IMR-90 (cell line): ENCODE measurements at regions not wholly inside any gene's neighbourhood (a gene's known extent, or its start where the extent isn't known, plus 50 kb on each side); places are given as distances from the start of the nearest gene placed in this dataset.
A peak's percentile ranks its signal among the peaks of the same experiment; 100 is the strongest.

Experiments
- ATAC-seq: fragments of 200-7000 bp; cut with Tn5 transposase; 2 replicates; pipeline ENCODE4 v1.9.1; 2020; ENCODE audit warnings: low read depth, mild to moderate bottlenecking, moderate library complexity
- BruUV-seq: library from RNA; stranded (reverse); fragments of 400-500 nt; replicated peaks from 2 replicates; lab custom pipeline; 2021; lab: Mats Ljungman, UMichigan
- CTCF ChIA-PET: fragments of 300-600 bp; formaldehyde crosslinking; extraction: SDS; loops from one replicate; lab custom pipeline; 2021; ENCODE audit warnings: antibody characterized with exemption; lab: Yijun Ruan, JAX
- POLR2A ChIA-PET: fragments of 300-600 bp; sonication (Branson Sonifier 250); formaldehyde crosslinking; loops from one replicate; lab custom pipeline; 2022; ENCODE audit warnings: antibody characterized with exemption; ENCODE audit not compliant: unreplicated experiment; lab: Charles Lee
- DNase-seq: peaks from one replicate; pipeline ENCODE4 v3.0.0; 2013
- H2AFZ ChIP-seq: replicated peaks from 2 replicates; pipeline ENCODE3; 2013; ENCODE audit warnings: low read length, mild to moderate bottlenecking; ENCODE audit not compliant: poor library complexity
- H2AK5ac ChIP-seq: 2 replicates; pipeline ENCODE4 v1.6.1; 2013; ENCODE audit warnings: low read depth, low read length, inconsistent platforms
- H2AK9ac ChIP-seq: replicated peaks from 2 replicates; pipeline ENCODE3; 2013; ENCODE audit warnings: mild to moderate bottlenecking, low read depth, low read length, moderate library complexity; ENCODE audit not compliant: poor library complexity
- H2BK120ac ChIP-seq: 2 replicates; pipeline ENCODE4 v1.6.1; 2013; ENCODE audit warnings: low read depth, low read length, inconsistent platforms
- H2BK15ac ChIP-seq: 3 replicates; pipeline ENCODE4 v1.6.1; 2013; ENCODE audit warnings: low read depth, low read length, inconsistent platforms
- H2BK20ac ChIP-seq: 2 replicates; pipeline ENCODE4 v1.6.1; 2013; ENCODE audit warnings: low read depth, mild to moderate bottlenecking, inconsistent platforms, low read length, moderate library complexity
- H2BK5ac ChIP-seq: 2 replicates; pipeline ENCODE4 v1.6.1; 2013; ENCODE audit warnings: mild to moderate bottlenecking, low read depth, low read length, inconsistent platforms; ENCODE audit not compliant: poor library complexity, severe bottlenecking
- H3K14ac ChIP-seq: replicated peaks from 2 replicates; pipeline ENCODE4 v1.6.1; 2013; ENCODE audit warnings: low read depth, low read length, inconsistent platforms
- H3K18ac ChIP-seq: 2 replicates; pipeline ENCODE4 v1.6.1; 2013; ENCODE audit warnings: low read depth, low read length, control low read depth
- H3K23ac ChIP-seq: 2 replicates; pipeline ENCODE4 v1.6.1; 2013; ENCODE audit warnings: low read depth, low read length, inconsistent platforms
- H3K27ac ChIP-seq: 2 replicates; pipeline ENCODE4 v1.5.1; 2013; ENCODE audit warnings: mild to moderate bottlenecking, control low read depth, low read length; ENCODE audit not compliant: insufficient read depth
- H3K27me3 ChIP-seq: 2 replicates; pipeline ENCODE4 v1.6.1; 2013; ENCODE audit warnings: low read length; ENCODE audit not compliant: control insufficient read depth, insufficient read depth
- H3K36me3 ChIP-seq: 2 replicates; pipeline ENCODE4 v1.6.1; 2013; ENCODE audit warnings: low read length, mixed read lengths; ENCODE audit not compliant: control insufficient read depth, insufficient read depth
- H3K4ac ChIP-seq: 2 replicates; pipeline ENCODE4 v1.6.1; 2013; ENCODE audit warnings: low read depth, low read length, inconsistent platforms
- H3K4me1 ChIP-seq: 2 replicates; pipeline ENCODE4 v1.6.1; 2013; ENCODE audit warnings: low read length, mixed read lengths; ENCODE audit not compliant: control insufficient read depth, insufficient read depth
- H3K4me2 ChIP-seq: 2 replicates; pipeline ENCODE4 v1.6.1; 2013; ENCODE audit warnings: low read depth, mild to moderate bottlenecking, control low read depth, low read length, moderate library complexity
- H3K4me3 ChIP-seq: 2 replicates; pipeline ENCODE4 v1.5.1; 2013; ENCODE audit warnings: low read depth, mild to moderate bottlenecking, control low read depth, low read length, moderate library complexity; ENCODE audit not compliant: insufficient read depth
- H3K56ac ChIP-seq: 2 replicates; pipeline ENCODE4 v1.6.1; 2013; ENCODE audit warnings: low read length, inconsistent platforms; ENCODE audit not compliant: insufficient read depth; ENCODE audit errors: extremely low read depth
- H3K79me1 ChIP-seq, 2 experiments: 2 replicates each; pipeline ENCODE4 v1.6.1; 2013; ENCODE audit warnings: low read length in 2 of 2, inconsistent platforms in 1 of 2, low read depth in 1 of 2
- H3K9ac ChIP-seq: 2 replicates; pipeline ENCODE4 v1.6.1; 2013; ENCODE audit warnings: low read depth, low read length, control low read depth
- H3K9me1 ChIP-seq: 2 replicates; pipeline ENCODE4 v1.6.1; 2013; ENCODE audit warnings: low read length, inconsistent platforms; ENCODE audit not compliant: insufficient read depth
- H3K9me3 ChIP-seq: 2 replicates; pipeline ENCODE4 v1.6.1; 2013; ENCODE audit warnings: low read length; ENCODE audit not compliant: control insufficient read depth, insufficient read depth
- H4K20me1 ChIP-seq: 2 replicates; pipeline ENCODE4 v1.6.1; 2013; ENCODE audit warnings: low read length, inconsistent platforms; ENCODE audit not compliant: insufficient read depth
- H4K5ac ChIP-seq: 2 replicates; pipeline ENCODE4 v1.6.1; 2013; ENCODE audit warnings: mild to moderate bottlenecking, low read depth, low read length, control low read depth
- H4K8ac ChIP-seq, 2 experiments: 2 replicates each; pipeline ENCODE4 v1.6.1; 2013; ENCODE audit warnings: low read depth in 2 of 2, low read length in 2 of 2, control low read depth in 1 of 2, inconsistent platforms in 1 of 2
- H4K91ac ChIP-seq: 2 replicates; pipeline ENCODE4 v1.6.1; 2013; ENCODE audit warnings: low read depth, low read length, inconsistent platforms; ENCODE audit not compliant: insufficient read depth
- BHLHE40 ChIP-seq: fragments of 150-350 bp; IDR thresholded peaks from 2 replicates; pipeline ENCODE4 v1.6.1; 2016; ENCODE audit warnings: mild to moderate bottlenecking, low read depth, low read length
- CEBPB ChIP-seq: IDR thresholded peaks from 2 replicates; pipeline ENCODE4 v1.6.1; 2012; ENCODE audit warnings: low read depth, low read length, improper control_type of control experiment
- CHD1 ChIP-seq: IDR thresholded peaks from 2 replicates; pipeline ENCODE4 v1.6.1; 2012; ENCODE audit warnings: low read depth, low read length, improper control_type of control experiment
- ELK1 ChIP-seq: fragments of 150-350 bp; IDR thresholded peaks from 2 replicates; pipeline ENCODE4 v1.6.1; 2016; ENCODE audit warnings: low read depth, mild to moderate bottlenecking, low read length, moderate library complexity, borderline replicate concordance
- FOS ChIP-seq: fragments of 150-350 bp; IDR thresholded peaks from 2 replicates; pipeline ENCODE4 v1.6.1; 2016; ENCODE audit warnings: low read depth, low read length
- MAFK ChIP-seq: IDR thresholded peaks from 2 replicates; pipeline ENCODE4 v1.6.1; 2012; ENCODE audit warnings: low read depth, low read length, improper control_type of control experiment
- MAZ ChIP-seq: IDR thresholded peaks from 2 replicates; pipeline ENCODE4 v1.6.1; 2012; ENCODE audit warnings: low read depth, mild to moderate bottlenecking, low read length, improper control_type of control experiment, moderate library complexity, borderline replicate concordance
- MXI1 ChIP-seq: IDR thresholded peaks from 2 replicates; pipeline ENCODE4 v1.6.1; 2012; ENCODE audit warnings: low read depth, mild to moderate bottlenecking, low read length, moderate library complexity, borderline replicate concordance
- NFE2L2 ChIP-seq: fragments of 150-350 bp; IDR thresholded peaks from 2 replicates; pipeline ENCODE4 v1.6.1; 2016; ENCODE audit warnings: low read depth, mild to moderate bottlenecking, low read length
- POLR2A ChIP-seq: IDR thresholded peaks from 2 replicates; pipeline ENCODE4 v1.6.1; 2012; ENCODE audit warnings: mild to moderate bottlenecking, low read depth, low read length
- RAD21 ChIP-seq: IDR thresholded peaks from 2 replicates; pipeline ENCODE4 v1.6.1; 2012; ENCODE audit warnings: low read length, improper control_type of control experiment
- RCOR1 ChIP-seq: IDR thresholded peaks from 2 replicates; pipeline ENCODE4 v1.6.1; 2012; ENCODE audit warnings: mild to moderate bottlenecking, low read length, improper control_type of control experiment; ENCODE audit not compliant: insufficient replicate concordance
- RFX5 ChIP-seq: IDR thresholded peaks from 2 replicates; pipeline ENCODE4 v1.8.0; 2012; ENCODE audit warnings: low read depth, mild to moderate bottlenecking, low read length, moderate library complexity
- SMC3 ChIP-seq: fragments of 150-350 bp; IDR thresholded peaks from 2 replicates; pipeline ENCODE4 v1.6.1; 2016; ENCODE audit warnings: low read depth, mild to moderate bottlenecking, antibody characterized with exemption, low read length, moderate library complexity
- WGBS, 2 experiments: methylation state at CpG; one replicate each; pipeline versions ENCODE4 v1.1.5 to v1.1.7; 2013; ENCODE audit warnings: missing lambda C conversion rate in 2 of 2; ENCODE audit not compliant: insufficient read length in 1 of 2; ENCODE audit errors: extremely low coverage in 2 of 2; 5-methylcytosine and 5-hydroxymethylcytosine counted together
- dilution Hi-C: fragments of 300-500 bp; cut with HindIII; formaldehyde crosslinking; loops from one replicate; pipeline ENCODE4 v1.14.3; 2018; ENCODE audit warnings: low sequenced_read_pairs; ENCODE audit not compliant: unreplicated experiment
- in situ Hi-C: fragments of 300-500 bp; cut with MboI; formaldehyde crosslinking; loops from 3 replicates; pipeline ENCODE4 v1.14.3; 2019; ENCODE audit warnings: low sequenced_read_pairs, inconsistent platforms, mixed read lengths
- intact Hi-C: fragments of 100-400 bp; cut with micrococcal nuclease; formaldehyde crosslinking; loops from 2 replicates; pipeline ENCODE4 v1.10.0; 2022
- TF ChIP-seq, protein P1 (sequence below): fragments of 150-350 bp; IDR thresholded peaks from 2 replicates; pipeline ENCODE4 v1.6.1; 2017; ENCODE audit warnings: mild to moderate bottlenecking, antibody characterized with exemption, low read length, low read depth
- TF ChIP-seq, protein P2 (sequence below): conservative IDR thresholded peaks from 2 replicates; pipeline ENCODE4 v1.5.1; 2012; ENCODE audit warnings: mild to moderate bottlenecking, low read depth, low read length, improper control_type of control experiment

GRCh38 chr13:30113983-30114570 is 193.3 kb downstream of the KATNAL1 start:
- Histone ChIP-seq H4K20me1 (no peaks in the 10 kb centered on the region), H3K9me3 (no peaks in the 10 kb centered on the region), H2BK15ac (no peak overlapping the region), H3K4me3 (no peak overlapping the region), H3K14ac (no peak overlapping the region), H2BK120ac (no peak overlapping the region), H3K79me1 (no peaks in the 10 kb centered on the region), H4K5ac (no peak overlapping the region), H3K4ac (no peak overlapping the region), H2AFZ (peak overlapping the region; percentile 88), H3K27me3 (no peaks in the 10 kb centered on the region; the same call in 1 of the 2 replicates), H3K9me1 (0 out of 2 replicates have a peak, but pooled peaks cover 2% of the 10 kb centered on the region), H2AK9ac (peak overlapping the region; percentile 67), H3K9ac (no peak overlapping the region), H3K56ac (no peak overlapping the region), H4K8ac (no peak overlapping the region), H3K36me3 (no peaks in the 10 kb centered on the region), H2AK5ac (no peak overlapping the region; the same call in 1 of the 2 replicates), H2BK20ac (no peak overlapping the region), H3K4me2 (no peak overlapping the region), H3K18ac (no peak overlapping the region), H4K91ac (no peak overlapping the region), H3K4me1 (no peaks in the 10 kb centered on the region; the same call in 1 of the 2 replicates), H2BK5ac (no peak overlapping the region), H3K27ac (no peak overlapping the region), H3K23ac (no peak overlapping the region)
- in situ Hi-C loops (loop anchor here (10.0 kb wide), 1 partner anchor 189 kb away; no protein-coding TSS in a partner anchor), intact Hi-C loops (loop anchor here (1.0 to 2.0 kb wide), 6 partner anchors 88 to 519 kb away; partner anchors contain the start of gene SLC7A1), dilution Hi-C loops (no loop called here)
- ATAC-seq (no peak), DNase-seq (no peak)
- ChIA-PET POLR2A (no interaction called here), CTCF (interaction anchor here (0.7 to 2.4 kb wide), 8 partner anchors 10 to 343 kb away, joined by 3 to 29 read pairs (median 3); no protein-coding TSS in a partner anchor)
- no TSS peak for BruUV-seq
- no CpG with 5 or more reads among the region's 15 CpGs for WGBS, 2 experiments
- TF ChIP-seq FOS (no peak), BHLHE40 (no peak), POLR2A (no peak), ELK1 (no peak), NFE2L2 (no peak), RCOR1 (no peak), MAZ (no peak), MAFK (no peak), MXI1 (no peak), RAD21 (no peak), SMC3 (no peak), CHD1 (no peak), CEBPB (no peak), RFX5 (no peak)
- TF ChIP-seq, protein P1, sequence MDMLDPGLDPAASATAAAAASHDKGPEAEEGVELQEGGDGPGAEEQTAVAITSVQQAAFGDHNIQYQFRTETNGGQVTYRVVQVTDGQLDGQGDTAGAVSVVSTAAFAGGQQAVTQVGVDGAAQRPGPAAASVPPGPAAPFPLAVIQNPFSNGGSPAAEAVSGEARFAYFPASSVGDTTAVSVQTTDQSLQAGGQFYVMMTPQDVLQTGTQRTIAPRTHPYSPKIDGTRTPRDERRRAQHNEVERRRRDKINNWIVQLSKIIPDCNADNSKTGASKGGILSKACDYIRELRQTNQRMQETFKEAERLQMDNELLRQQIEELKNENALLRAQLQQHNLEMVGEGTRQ: no peak
- TF ChIP-seq, protein P2, sequence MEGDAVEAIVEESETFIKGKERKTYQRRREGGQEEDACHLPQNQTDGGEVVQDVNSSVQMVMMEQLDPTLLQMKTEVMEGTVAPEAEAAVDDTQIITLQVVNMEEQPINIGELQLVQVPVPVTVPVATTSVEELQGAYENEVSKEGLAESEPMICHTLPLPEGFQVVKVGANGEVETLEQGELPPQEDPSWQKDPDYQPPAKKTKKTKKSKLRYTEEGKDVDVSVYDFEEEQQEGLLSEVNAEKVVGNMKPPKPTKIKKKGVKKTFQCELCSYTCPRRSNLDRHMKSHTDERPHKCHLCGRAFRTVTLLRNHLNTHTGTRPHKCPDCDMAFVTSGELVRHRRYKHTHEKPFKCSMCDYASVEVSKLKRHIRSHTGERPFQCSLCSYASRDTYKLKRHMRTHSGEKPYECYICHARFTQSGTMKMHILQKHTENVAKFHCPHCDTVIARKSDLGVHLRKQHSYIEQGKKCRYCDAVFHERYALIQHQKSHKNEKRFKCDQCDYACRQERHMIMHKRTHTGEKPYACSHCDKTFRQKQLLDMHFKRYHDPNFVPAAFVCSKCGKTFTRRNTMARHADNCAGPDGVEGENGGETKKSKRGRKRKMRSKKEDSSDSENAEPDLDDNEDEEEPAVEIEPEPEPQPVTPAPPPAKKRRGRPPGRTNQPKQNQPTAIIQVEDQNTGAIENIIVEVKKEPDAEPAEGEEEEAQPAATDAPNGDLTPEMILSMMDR: no peak
